WTC11 (cell line): ENCODE measurements at regions not wholly inside any gene's neighbourhood (a gene's known extent, or its start where the extent isn't known, plus 50 kb on each side); places are given as distances from the start of the nearest gene placed in this dataset.

Source experiments
- ATAC-seq: fragments of 200-7000 bp; cut with Tn5 transposase; 2 replicates; pipeline ENCODE4 v1.10.0; 2021; ENCODE audit warnings: mild to moderate bottlenecking, moderate library complexity
- CTCF ChIA-PET: fragments of 300-600 bp; sonication (Branson Sonifier 250); formaldehyde crosslinking; loops from one replicate; lab custom pipeline; 2021; ENCODE audit warnings: antibody characterized with exemption; lab: Charles Lee
- POLR2A ChIA-PET: fragments of 350-600 bp; sonication (Branson Sonifier 250); formaldehyde crosslinking; loops from one replicate; lab custom pipeline; 2021; ENCODE audit warnings: antibody characterized with exemption; lab: Charles Lee
- DNase-seq: peaks from one replicate; pipeline ENCODE4 v3.0.0; 2021; ENCODE audit warnings: low spot score
- H3K27ac Mint-ChIP-seq: 2 replicates; pipeline ENCODE4 v1.8.0; 2021; ENCODE audit warnings: mixed read lengths
- H3K27me3 Mint-ChIP-seq: 2 replicates; pipeline ENCODE4 v1.8.0; 2021; ENCODE audit warnings: low read depth, mild to moderate bottlenecking, moderate library complexity, mixed read lengths
- H3K36me3 Mint-ChIP-seq: 2 replicates; pipeline ENCODE4 v1.8.0; 2021; ENCODE audit warnings: mixed read lengths
- H3K4me1 Mint-ChIP-seq: 2 replicates; pipeline ENCODE4 v1.8.0; 2022; ENCODE audit warnings: mixed read lengths
- H3K4me3 Mint-ChIP-seq: 2 replicates; pipeline ENCODE4 v1.8.0; 2021; ENCODE audit warnings: mild to moderate bottlenecking, moderate library complexity, mixed read lengths
- H3K9me3 Mint-ChIP-seq: 2 replicates; pipeline ENCODE4 v1.8.0; 2021; ENCODE audit warnings: mixed read lengths
- AFF4 ChIP-seq: sonication (generic); formaldehyde crosslinking; IDR thresholded peaks from 2 replicates; pipeline ENCODE4 v1.8.1; 2023; ENCODE audit warnings: mild to moderate bottlenecking, missing genetic modification reagents, borderline replicate concordance
- CDX4 ChIP-seq: fragments of 250-450 bp; sonication (Bioruptor Pico); IDR thresholded peaks from 2 replicates; pipeline ENCODE4 v1.9.0; 2021; ENCODE audit warnings: moderate library complexity, mild to moderate bottlenecking, inconsistent platforms, borderline replicate concordance
- CTCF ChIP-seq: fragments of 200-600 bp; IDR thresholded peaks from 2 replicates; pipeline ENCODE4 v1.8.0; 2022; ENCODE audit warnings: antibody characterized with exemption
- ESRRA ChIP-seq: sonication (generic); formaldehyde crosslinking; IDR thresholded peaks from 2 replicates; pipeline ENCODE4 v1.8.1; 2022; ENCODE audit warnings: mild to moderate bottlenecking, missing genetic modification reagents, borderline replicate concordance
- GTF2I ChIP-seq: fragments of 250-450 bp; sonication (Bioruptor Pico); conservative IDR thresholded peaks from 2 replicates; pipeline ENCODE4 v1.4.0; 2021; ENCODE audit warnings: mild to moderate bottlenecking
- HMGXB4 ChIP-seq: sonication (generic); formaldehyde crosslinking; IDR thresholded peaks from 2 replicates; pipeline ENCODE4 v1.8.1; 2023; ENCODE audit warnings: mild to moderate bottlenecking, moderate library complexity, missing genetic modification reagents
- IRF2 ChIP-seq: sonication (generic); formaldehyde crosslinking; IDR thresholded peaks from 2 replicates; pipeline ENCODE4 v1.8.0; 2022; ENCODE audit warnings: low read depth, missing genetic modification reagents, borderline replicate concordance
- JAZF1 ChIP-seq: fragments of 250-450 bp; sonication (Bioruptor Pico); IDR thresholded peaks from 2 replicates; pipeline ENCODE4 v1.9.0; 2021; ENCODE audit warnings: moderate library complexity, mild to moderate bottlenecking, inconsistent platforms
- PRDM15 ChIP-seq: sonication (generic); formaldehyde crosslinking; IDR thresholded peaks from 2 replicates; pipeline ENCODE4 v1.8.0; 2022; ENCODE audit warnings: missing genetic modification reagents
- PRRX2 ChIP-seq: fragments of 250-450 bp; sonication (Bioruptor Pico); IDR thresholded peaks from 2 replicates; pipeline ENCODE4 v1.8.0; 2021; ENCODE audit warnings: mild to moderate bottlenecking
- RELA ChIP-seq: sonication (generic); formaldehyde crosslinking; IDR thresholded peaks from 2 replicates; pipeline ENCODE4 v1.8.1; 2022; ENCODE audit warnings: missing genetic modification reagents, mild to moderate bottlenecking, borderline replicate concordance
- SMAD4 ChIP-seq: sonication (generic); formaldehyde crosslinking; IDR thresholded peaks from 2 replicates; pipeline ENCODE4 v1.8.0; 2022; ENCODE audit warnings: mild to moderate bottlenecking, missing genetic modification reagents
- TEAD4 ChIP-seq: sonication (generic); formaldehyde crosslinking; IDR thresholded peaks from 2 replicates; pipeline ENCODE4 v1.8.0; 2022; ENCODE audit warnings: mild to moderate bottlenecking, missing genetic modification reagents
- ZNF317 ChIP-seq: sonication (generic); formaldehyde crosslinking; IDR thresholded peaks from 2 replicates; pipeline ENCODE4 v1.8.1; 2023; ENCODE audit warnings: low read depth, mild to moderate bottlenecking, moderate library complexity, missing genetic modification reagents, borderline replicate concordance
- TF ChIP-seq, protein P1 (sequence below): sonication (generic); formaldehyde crosslinking; IDR thresholded peaks from 2 replicates; pipeline ENCODE4 v1.8.1; 2023; ENCODE audit warnings: mild to moderate bottlenecking, missing genetic modification reagents
- TF ChIP-seq, protein P2 (sequence below): sonication (generic); formaldehyde crosslinking; IDR thresholded peaks from 2 replicates; pipeline ENCODE4 v1.8.1; 2023; ENCODE audit warnings: mild to moderate bottlenecking, missing genetic modification reagents

DNA sequence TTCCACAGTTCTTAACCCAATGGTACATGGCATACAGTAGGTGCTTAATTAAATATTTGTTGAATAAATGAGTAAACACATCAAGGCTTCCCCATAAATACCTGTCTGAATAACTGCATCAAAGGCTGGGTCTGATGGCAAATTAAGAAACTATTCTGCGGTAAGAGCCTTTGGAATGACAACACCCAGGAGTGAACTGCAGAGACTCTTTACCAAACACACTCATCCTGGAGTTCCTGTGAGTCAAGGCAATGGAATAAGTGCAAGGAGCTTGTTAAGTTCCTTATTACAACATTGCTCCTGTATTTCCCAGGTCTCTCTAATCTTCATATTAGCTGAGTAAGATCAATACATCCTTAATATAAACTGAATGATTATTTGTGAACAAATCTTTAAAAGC, 119.9 kb upstream of the STT3B start:
- ATAC-seq (no peak), DNase-seq (no peak)
- no peak overlapping the region for H3K27ac Mint-ChIP-seq
- no peaks in the 10 kb centered on the region for H3K27me3 Mint-ChIP-seq
- H3K4me1 Mint-ChIP-seq = peaks cover 7% of the 10 kb centered on the region; the same call in 1 of the 2 replicates
- TF ChIP-seq CDX4 (CRISPR knock-in tag) (no peak), SMAD4 (CRISPR knock-in tag) (no peak), PRDM15 (CRISPR knock-in tag) (no peak), CTCF (no peak), IRF2 (CRISPR knock-in tag) (no peak), AFF4 (CRISPR knock-in tag) (no peak), JAZF1 (CRISPR knock-in tag) (no peak), ESRRA (CRISPR knock-in tag) (no peak), TEAD4 (no peak), HMGXB4 (CRISPR knock-in tag) (no peak), PRRX2 (CRISPR knock-in tag) (no peak), RELA (CRISPR knock-in tag) (no peak), GTF2I (CRISPR knock-in tag) (no peak), ZNF317 (no peak)
- H3K4me3 Mint-ChIP-seq = no peak overlapping the region
- no peaks in the 10 kb centered on the region for H3K36me3 Mint-ChIP-seq
- CTCF ChIA-PET = no interaction called here
- POLR2A ChIA-PET = no interaction called here
- no peaks in the 10 kb centered on the region for H3K9me3 Mint-ChIP-seq

DNA sequence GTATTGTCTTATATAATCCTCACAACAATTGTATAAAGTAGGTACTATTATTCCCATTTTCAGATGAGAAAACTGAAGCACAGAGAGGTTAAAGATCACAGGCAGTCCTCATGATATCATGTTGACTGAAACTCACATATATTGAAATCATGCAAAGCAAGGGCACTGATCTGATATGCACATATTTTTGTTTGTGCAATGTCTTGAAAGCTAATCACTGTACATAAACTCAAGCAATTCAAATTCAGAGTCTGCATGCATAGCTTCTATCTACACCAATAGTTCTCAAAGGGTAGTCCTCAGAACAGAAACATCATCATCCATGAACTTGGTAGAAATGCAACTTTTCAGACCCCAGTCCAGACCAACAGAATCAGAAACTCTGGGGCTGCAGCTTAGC, 119.2 kb upstream of the STT3B start:
- ChIA-PET POLR2A (no interaction called here), CTCF (no interaction called here)
- no peak overlapping the region for H3K27ac Mint-ChIP-seq
- H3K4me3 Mint-ChIP-seq = no peak overlapping the region
- DNase-seq = no peak
- peaks cover 5% of the 10 kb centered on the region; the same call in 1 of the 2 replicates for H3K4me1 Mint-ChIP-seq
- no peaks in the 10 kb centered on the region for H3K36me3 Mint-ChIP-seq
- ATAC-seq = no peak
- peaks cover 3% of the 10 kb centered on the region for H3K9me3 Mint-ChIP-seq
- H3K27me3 Mint-ChIP-seq = no peaks in the 10 kb centered on the region
- TF ChIP-seq, protein P1, sequence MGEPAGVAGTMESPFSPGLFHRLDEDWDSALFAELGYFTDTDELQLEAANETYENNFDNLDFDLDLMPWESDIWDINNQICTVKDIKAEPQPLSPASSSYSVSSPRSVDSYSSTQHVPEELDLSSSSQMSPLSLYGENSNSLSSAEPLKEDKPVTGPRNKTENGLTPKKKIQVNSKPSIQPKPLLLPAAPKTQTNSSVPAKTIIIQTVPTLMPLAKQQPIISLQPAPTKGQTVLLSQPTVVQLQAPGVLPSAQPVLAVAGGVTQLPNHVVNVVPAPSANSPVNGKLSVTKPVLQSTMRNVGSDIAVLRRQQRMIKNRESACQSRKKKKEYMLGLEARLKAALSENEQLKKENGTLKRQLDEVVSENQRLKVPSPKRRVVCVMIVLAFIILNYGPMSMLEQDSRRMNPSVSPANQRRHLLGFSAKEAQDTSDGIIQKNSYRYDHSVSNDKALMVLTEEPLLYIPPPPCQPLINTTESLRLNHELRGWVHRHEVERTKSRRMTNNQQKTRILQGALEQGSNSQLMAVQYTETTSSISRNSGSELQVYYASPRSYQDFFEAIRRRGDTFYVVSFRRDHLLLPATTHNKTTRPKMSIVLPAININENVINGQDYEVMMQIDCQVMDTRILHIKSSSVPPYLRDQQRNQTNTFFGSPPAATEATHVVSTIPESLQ (CRISPR knock-in tag) = no peak
- TF ChIP-seq, protein P2, sequence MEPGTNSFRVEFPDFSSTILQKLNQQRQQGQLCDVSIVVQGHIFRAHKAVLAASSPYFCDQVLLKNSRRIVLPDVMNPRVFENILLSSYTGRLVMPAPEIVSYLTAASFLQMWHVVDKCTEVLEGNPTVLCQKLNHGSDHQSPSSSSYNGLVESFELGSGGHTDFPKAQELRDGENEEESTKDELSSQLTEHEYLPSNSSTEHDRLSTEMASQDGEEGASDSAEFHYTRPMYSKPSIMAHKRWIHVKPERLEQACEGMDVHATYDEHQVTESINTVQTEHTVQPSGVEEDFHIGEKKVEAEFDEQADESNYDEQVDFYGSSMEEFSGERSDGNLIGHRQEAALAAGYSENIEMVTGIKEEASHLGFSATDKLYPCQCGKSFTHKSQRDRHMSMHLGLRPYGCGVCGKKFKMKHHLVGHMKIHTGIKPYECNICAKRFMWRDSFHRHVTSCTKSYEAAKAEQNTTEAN (CRISPR knock-in tag) = no peak
- TF ChIP-seq PRDM15 (CRISPR knock-in tag) (no peak), GTF2I (CRISPR knock-in tag) (no peak)
